ENCODE measurements at regions not wholly inside any gene's neighbourhood (a gene's known extent, or its start where the extent isn't known, plus 50 kb on each side); places are given as distances from the start of the nearest gene placed in this dataset.

- H2AFZ ChIP-seq (ENCODE audit: control insufficient read depth, low read length): no peak overlapping the region
- no peak overlapping the region for H3K27ac ChIP-seq (ENCODE audit: control insufficient read depth, insufficient read depth, low read length)
- no peaks in the 10 kb centered on the region for H3K27me3 ChIP-seq (ENCODE audit: control insufficient read depth, extremely low read depth, insufficient read depth, low read length)
- DNase-seq (ENCODE audit: low read depth, low spot score) (no peak), FAIRE-seq (no peak)
- H4K20me1 ChIP-seq (ENCODE audit: control insufficient read depth, extremely low read depth, insufficient read depth, low read length): no peaks in the 10 kb centered on the region
- no peaks in the 10 kb centered on the region for H3K9me3 ChIP-seq (ENCODE audit: control insufficient read depth, low read depth, low read length)
- H3K4me2 ChIP-seq (ENCODE audit: control insufficient read depth, extremely low read depth, insufficient read depth, low read depth, low read length): no peak overlapping the region
- H3K4me1 ChIP-seq (ENCODE audit: control insufficient read depth, extremely low read depth, insufficient read depth, low read length): no peaks in the 10 kb centered on the region
- dilution Hi-C loops (cut with MboI; ENCODE audit: extremely low pct_ligation_motif_present, low sequenced_read_pairs): no loop called here
- no peak for TF ChIP-seq EZH2 (IDR thresholded peaks at IDR 0.05; ENCODE audit: low read length)
- TF ChIP-seq CTCF (optimal IDR thresholded peaks at IDR 0.05 in 1 of 3, IDR thresholded peaks at IDR 0.05 in 1 of 3, conservative IDR thresholded peaks at IDR 0.05 in 1 of 3; ENCODE audit: extremely low read depth in 1 of 3, insufficient read depth in 2 of 3, low read length in 3 of 3): no peak
- no peaks in the 10 kb centered on the region for H3K79me2 ChIP-seq (ENCODE audit: control insufficient read depth, insufficient read depth, low read length)
- H3K36me3 ChIP-seq (ENCODE audit: control insufficient read depth in 2 of 2, extremely low read depth in 1 of 2, insufficient read depth in 2 of 2, low read length in 2 of 2): no peaks in the 10 kb centered on the region
- H3K4me3 ChIP-seq (ENCODE audit: control insufficient read depth in 2 of 3, extremely low read depth in 1 of 3, insufficient read depth in 2 of 3, low read depth in 1 of 3, low read length in 3 of 3): no peak overlapping the region
- no peak overlapping the region for H3K9ac ChIP-seq (ENCODE audit: control insufficient read depth, extremely low read depth, insufficient read depth, low read length)
- H3K9me1 ChIP-seq (ENCODE audit: control insufficient read depth, extremely low read depth, insufficient read depth, low read length): no peaks in the 10 kb centered on the region
Measured at GRCh38 chr13:75091718-75092117, 390.3 kb downstream of the TBC1D4 start.

- H3K9me3 ChIP-seq (ENCODE audit: control insufficient read depth, low read depth, low read length): no peaks in the 10 kb centered on the region
- TF ChIP-seq CTCF (optimal IDR thresholded peaks at IDR 0.05 in 1 of 3, IDR thresholded peaks at IDR 0.05 in 1 of 3, conservative IDR thresholded peaks at IDR 0.05 in 1 of 3; ENCODE audit: extremely low read depth in 1 of 3, insufficient read depth in 2 of 3, low read length in 3 of 3) (no peak), EZH2 (IDR thresholded peaks at IDR 0.05; ENCODE audit: low read length) (no peak)
- H3K9me1 ChIP-seq (ENCODE audit: control insufficient read depth, extremely low read depth, insufficient read depth, low read length): no peaks in the 10 kb centered on the region
- FAIRE-seq (no peak), DNase-seq (ENCODE audit: low read depth, low spot score) (no peak)
- H3K4me2 ChIP-seq (ENCODE audit: control insufficient read depth, extremely low read depth, insufficient read depth, low read depth, low read length): no peak overlapping the region
- H2AFZ ChIP-seq (ENCODE audit: control insufficient read depth, low read length): no peak overlapping the region
- H3K4me1 ChIP-seq (ENCODE audit: control insufficient read depth, extremely low read depth, insufficient read depth, low read length): no peaks in the 10 kb centered on the region
- no peaks in the 10 kb centered on the region for H3K36me3 ChIP-seq (ENCODE audit: control insufficient read depth in 2 of 2, extremely low read depth in 1 of 2, insufficient read depth in 2 of 2, low read length in 2 of 2)
- dilution Hi-C loops (cut with MboI; ENCODE audit: extremely low pct_ligation_motif_present, low sequenced_read_pairs): no loop called here
- H4K20me1 ChIP-seq (ENCODE audit: control insufficient read depth, extremely low read depth, insufficient read depth, low read length): no peaks in the 10 kb centered on the region
- no peak overlapping the region for H3K4me3 ChIP-seq (ENCODE audit: control insufficient read depth in 2 of 3, extremely low read depth in 1 of 3, insufficient read depth in 2 of 3, low read depth in 1 of 3, low read length in 3 of 3)
- no peaks in the 10 kb centered on the region for H3K27me3 ChIP-seq (ENCODE audit: control insufficient read depth, extremely low read depth, insufficient read depth, low read length)
- H3K79me2 ChIP-seq (ENCODE audit: control insufficient read depth, insufficient read depth, low read length): no peaks in the 10 kb centered on the region
- H3K9ac ChIP-seq (ENCODE audit: control insufficient read depth, extremely low read depth, insufficient read depth, low read length): no peak overlapping the region
- no peak overlapping the region for H3K27ac ChIP-seq (ENCODE audit: control insufficient read depth, insufficient read depth, low read length)
Measured at GRCh38 chr13:75090872-75091615, 390.9 kb downstream of the TBC1D4 start.
